ENCODE measurements at regions not wholly inside any gene's neighbourhood (a gene's known extent, or its start where the extent isn't known, plus 50 kb on each side); places are given as distances from the start of the nearest gene placed in this dataset.

DNA sequence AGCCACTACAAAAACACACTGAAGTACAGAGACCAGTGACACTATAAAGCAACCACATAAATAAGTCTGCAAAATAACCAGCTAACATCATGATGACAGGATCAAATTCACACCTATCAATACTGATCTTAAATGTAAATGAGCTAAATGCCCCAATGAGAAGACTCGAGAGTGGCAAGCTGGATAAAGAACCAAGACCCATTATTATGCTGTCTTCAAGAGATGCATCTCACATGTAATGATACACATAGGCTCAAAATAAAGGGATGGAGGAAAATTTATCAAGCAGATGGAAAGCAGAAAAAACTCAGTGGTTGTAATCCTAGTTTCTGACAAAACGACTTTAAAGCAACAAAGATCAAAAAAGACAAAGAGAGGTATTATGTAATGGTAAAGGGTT lies 138.1 kb upstream of the PLN start:
- no peak overlapping the region for H3K4me3 ChIP-seq (ENCODE audit: low read depth, low read length)
- CTCF ChIA-PET = no interaction called here
- POLR2A ChIA-PET = no interaction called here
- no peak for TF ChIP-seq CTCF (IDR thresholded peaks at IDR 0.05; ENCODE audit: insufficient read depth, low read length, missing control alignments)
- DNase-seq (ENCODE audit: low read depth, low spot score) = no peak
